HepG2 (cell line): ENCODE measurements at regions not wholly inside any gene's neighbourhood (a gene's known extent, or its start where the extent isn't known, plus 50 kb on each side); places are given as distances from the start of the nearest gene placed in this dataset.

Experiments
- ATAC-seq: fragments of 200-7000 bp; cut with Tn5 transposase; 3 replicates; pipeline ENCODE4 v1.9.1; 2020; ENCODE audit warnings: mild to moderate bottlenecking, moderate library complexity
- BruUV-seq: library from RNA; stranded (reverse); fragments of 400-500 nt; replicated peaks from 2 replicates; lab custom pipeline; 2021; lab: Mats Ljungman, UMichigan
- CTCF ChIA-PET: fragments of 300-600 bp; formaldehyde crosslinking; extraction: SDS; loops from one replicate; lab custom pipeline; 2021; ENCODE audit warnings: low total read pairs, inconsistent platforms, low intra/inter-chr PET ratio; lab: Yijun Ruan, JAX
- POLR2A ChIA-PET: fragments of 350-600 bp; sonication (Branson Sonifier 250); formaldehyde crosslinking; loops from one replicate; lab custom pipeline; 2020; ENCODE audit warnings: antibody characterized with exemption, inconsistent platforms; lab: Yijun Ruan, JAX
- DNase-seq: peaks from one replicate; pipeline ENCODE4 v3.0.0-alpha.2; 2015; ENCODE audit warnings: low spot score
- FAIRE-seq: peaks from 3 replicates; lab custom pipeline; 2011; peaks lifted over from hg19 to GRCh38; lab: Jason Lieb, UNC
- H2AFZ ChIP-seq: one replicate; pipeline ENCODE4 v1.6.1; 2011; ENCODE audit warnings: low read length, inconsistent platforms
- H3K27ac ChIP-seq: fragments of 300-600 bp; 3 replicates; pipeline ENCODE4 v1.8.0; 2011; ENCODE audit warnings: mixed run types, mild to moderate bottlenecking, mixed read lengths, low read length, inconsistent platforms; ENCODE audit not compliant: insufficient read depth; ENCODE audit errors: extremely low read length
- H3K27me3 ChIP-seq, 2 experiments: fragments of 200-600 bp in 1 of 2; 2 replicates in 1 of 2; 3 replicates in 1 of 2; pipeline versions ENCODE4 v1.6.0 to v1.8.0; 2011; ENCODE audit warnings: low read length in 2 of 2, mild to moderate bottlenecking in 2 of 2, moderate library complexity in 2 of 2, inconsistent platforms in 1 of 2; ENCODE audit not compliant: insufficient read depth in 2 of 2, control insufficient read depth in 1 of 2
- H3K36me3 ChIP-seq, 2 experiments: fragments of 200-600 bp in 1 of 2; replicated peaks in 1 of 2; 2 replicates in 1 of 2; 3 replicates in 1 of 2; pipeline versions ENCODE4 v1.5.1 to v1.8.0; 2011; ENCODE audit warnings: low read length in 2 of 2, inconsistent platforms in 1 of 2; ENCODE audit not compliant: insufficient read depth in 2 of 2, control insufficient read depth in 1 of 2
- H3K4me1 ChIP-seq: 2 replicates; pipeline ENCODE4 v1.5.1; 2012; ENCODE audit warnings: low read length, inconsistent platforms; ENCODE audit not compliant: insufficient read depth
- H3K4me2 ChIP-seq: 2 replicates; pipeline ENCODE4 v1.6.0; 2011; ENCODE audit warnings: low read depth, low read length, inconsistent platforms
- H3K4me3 ChIP-seq, 3 experiments: fragments of 200-600 bp in 1 of 3; sonication (generic), shearing (Covaris generic) in 1 of 3; replicated peaks in 1 of 3; 2 replicates each; pipeline ENCODE4 v1.5.1; 2011 to 2016; ENCODE audit warnings: low read length in 3 of 3, inconsistent platforms in 2 of 3, low read depth in 2 of 3, mild to moderate bottlenecking in 2 of 3, control low read depth in 1 of 3, mixed read lengths in 1 of 3; ENCODE audit not compliant: insufficient read depth in 1 of 3
- H3K79me2 ChIP-seq: one replicate; pipeline ENCODE4 v1.6.1; 2011; ENCODE audit warnings: low read length, inconsistent platforms; ENCODE audit not compliant: insufficient read depth
- H3K9ac ChIP-seq: 2 replicates; pipeline ENCODE4 v1.6.0; 2011; ENCODE audit warnings: mild to moderate bottlenecking, low read depth, low read length, inconsistent platforms; ENCODE audit not compliant: insufficient read depth
- H3K9me3 ChIP-seq: 2 replicates; pipeline ENCODE4 v1.5.1; 2012; ENCODE audit warnings: mild to moderate bottlenecking, low read length
- H4K20me1 ChIP-seq: 2 replicates; pipeline ENCODE4 v1.6.0; 2011; ENCODE audit warnings: inconsistent platforms, mild to moderate bottlenecking, low read length, moderate library complexity; ENCODE audit not compliant: insufficient read depth
- DNMT3B ChIP-seq: conservative IDR thresholded peaks from 2 replicates; pipeline ENCODE4 v1.6.1; 2016; ENCODE audit warnings: missing biosample characterization, control low read depth
- GPN1 ChIP-seq: sonication (generic); formaldehyde crosslinking; IDR thresholded peaks from 2 replicates; pipeline ENCODE4 v1.5.1; 2020; ENCODE audit warnings: missing genetic modification reagents, borderline replicate concordance
- HIC2 ChIP-seq: sonication (generic); formaldehyde crosslinking; IDR thresholded peaks from 2 replicates; pipeline ENCODE4 v1.9.0; 2022; ENCODE audit warnings: low read depth, missing genetic modification reagents
- HOMEZ ChIP-seq: IDR thresholded peaks from 2 replicates; pipeline ENCODE4 v1.6.1; 2016; ENCODE audit warnings: low read depth
- KLF16 ChIP-seq, 2 experiments: sonication (generic) in 1 of 2; formaldehyde crosslinking in 1 of 2; IDR thresholded peaks; 2 replicates each; pipeline versions ENCODE4 v1.6.1 to v1.8.0; 2016 to 2023; ENCODE audit warnings: missing genetic modification reagents in 2 of 2, missing compliant biosample characterization in 1 of 2
- MYC ChIP-seq: sonication (generic); formaldehyde crosslinking; IDR thresholded peaks from 2 replicates; pipeline ENCODE4 v1.9.0; 2021; ENCODE audit warnings: missing genetic modification reagents, borderline replicate concordance
- ONECUT2 ChIP-seq: sonication (generic); formaldehyde crosslinking; IDR thresholded peaks from 2 replicates; pipeline ENCODE4 v1.4.0; 2020; ENCODE audit warnings: missing genetic modification reagents
- RFXAP ChIP-seq: sonication (generic); formaldehyde crosslinking; IDR thresholded peaks from 2 replicates; pipeline ENCODE4 v1.4.0; 2020; ENCODE audit warnings: missing genetic modification reagents, borderline replicate concordance
- RXRB ChIP-seq: IDR thresholded peaks from 2 replicates; pipeline ENCODE4 v1.6.1; 2016; ENCODE audit warnings: borderline replicate concordance, missing genetic modification reagents, missing compliant biosample characterization
- ZMAT3 ChIP-seq: sonication (generic); formaldehyde crosslinking; conservative IDR thresholded peaks from 2 replicates; pipeline ENCODE4 v1.7.0; 2021; ENCODE audit warnings: missing genetic modification reagents
- ZNF501 ChIP-seq: sonication (generic); formaldehyde crosslinking; IDR thresholded peaks from 2 replicates; pipeline ENCODE4 v1.5.1; 2020; ENCODE audit warnings: mild to moderate bottlenecking, moderate library complexity, missing genetic modification reagents
- ZNF660 ChIP-seq: sonication (generic); formaldehyde crosslinking; IDR thresholded peaks from 2 replicates; pipeline ENCODE4 v1.5.1; 2020; ENCODE audit warnings: mild to moderate bottlenecking, low read depth, missing genetic modification reagents, borderline replicate concordance
- WGBS: methylation state at CpG from one replicate; pipeline ENCODE4 v1.1.6; 2017; ENCODE audit warnings: low lambda C conversion rate; 5-methylcytosine and 5-hydroxymethylcytosine counted together
- in situ Hi-C: cut with HindIII; loops from 2 replicates; pipeline ENCODE4 v1.10.0; 2017; ENCODE audit warnings: low pct_unique_long_range_greater_than_20kb; ENCODE audit not compliant: extremely low pct_ligation_motif_present
- intact Hi-C: fragments of 100-400 bp; cut with micrococcal nuclease; formaldehyde crosslinking; loops from one replicate; pipeline ENCODE4 v1.10.0; 2022; ENCODE audit not compliant: unreplicated experiment

GRCh38 chr5:67350185-67350584 is 153.6 kb upstream of the CD180 start:
- H3K4me2 ChIP-seq = no peak overlapping the region
- H3K27me3 ChIP-seq = no peaks in the 10 kb centered on the region
- WGBS = 75% methylated on average over 5 of the region's 5 CpGs
- ATAC-seq = no peak
- H3K36me3 ChIP-seq = no peaks in the 10 kb centered on the region
- H3K27ac ChIP-seq = no peak overlapping the region
- intact Hi-C loops = no loop called here
- POLR2A ChIA-PET = no interaction called here
- no peaks in the 10 kb centered on the region for H3K79me2 ChIP-seq
- FAIRE-seq = no peak
- H3K4me3 ChIP-seq = no peak overlapping the region
- no peak overlapping the region for H2AFZ ChIP-seq
- in situ Hi-C loops = no loop called here
- H3K4me1 ChIP-seq = no peaks in the 10 kb centered on the region
- TF ChIP-seq GPN1 (CRISPR knock-in tag) (no peak), ZNF501 (CRISPR knock-in tag) (no peak), DNMT3B (no peak), HIC2 (no peak), HOMEZ (no peak), RXRB (CRISPR knock-in tag) (no peak), ZMAT3 (CRISPR knock-in tag) (no peak), ZNF660 (CRISPR knock-in tag) (no peak), ONECUT2 (CRISPR knock-in tag) (no peak), RFXAP (CRISPR knock-in tag) (no peak), KLF16 (CRISPR knock-in tag; IDR thresholded peaks at IDR 0.05) (no peak), MYC (no peak)
- TF ChIP-seq, all 625 proteins: peak for 0
- DNase-seq = no peak
- BruUV-seq = no TSS peak
- Histone ChIP-seq H3K9me3 (no peaks in the 10 kb centered on the region; the same call in 1 of the 2 replicates), H4K20me1 (no peaks in the 10 kb centered on the region), H3K9ac (no peak overlapping the region)
- CTCF ChIA-PET = no interaction called here
